Ovary (tissue), 7 donors: ENCODE measurements at regions not wholly inside any gene's neighbourhood (a gene's known extent, or its start where the extent isn't known, plus 50 kb on each side); places are given as distances from the start of the nearest gene placed in this dataset.
"Not testable (repeated sequence)": the region's sequence is repeated elsewhere in the genome, so short reads cannot be mapped to it uniquely, and the experiment has no call there.

Experiments
- DNase-seq, 5 donors: peaks; one replicate each; pipeline ENCODE4 v3.0.0-alpha.2; 2019 to 2020
- H3K27ac ChIP-seq, 2 donors: fragments of 200-600 bp; one replicate each; pipeline versions ENCODE4 v1.5.1 to v1.8.0; 2019 to 2022
- H3K27me3 ChIP-seq: fragments of 200-600 bp; one replicate; pipeline ENCODE4 v1.8.0; 2022
- H3K36me3 ChIP-seq: fragments of 200-600 bp; sonication (generic); one replicate; pipeline ENCODE4 v1.5.1; 2019
- H3K4me1 ChIP-seq: one replicate; pipeline ENCODE4 v1.8.1; 2013; ENCODE audit warnings: mild to moderate bottlenecking, moderate library complexity; ENCODE audit not compliant: insufficient read depth
- H3K4me3 ChIP-seq: fragments of 200-600 bp; sonication (generic); one replicate; pipeline ENCODE4 v1.5.1; 2017
- H3K9me3 ChIP-seq, 2 donors: fragments of 200-600 bp in 1 of 2; sonication (generic) in 1 of 2; one replicate each; pipeline versions ENCODE4 v1.5.1 to v1.8.1; 2013 to 2019; ENCODE audit warnings: mild to moderate bottlenecking in 1 of 2, moderate library complexity in 1 of 2
- EP300 ChIP-seq: sonication (generic); formaldehyde crosslinking; IDR thresholded peaks from one replicate; pipeline ENCODE4 v1.6.1; 2017; ENCODE audit warnings: antibody characterized with exemption
- POLR2A ChIP-seq: fragments of 450-650 bp; IDR thresholded peaks from one replicate; pipeline ENCODE4 v1.6.1; 2017; ENCODE audit warnings: antibody characterized with exemption, mild to moderate bottlenecking, moderate library complexity
- WGBS, 3 donors: extraction: QIAGEN DNeasy Blood & Tissue Kit in 1 of 3; methylation state at CpG; one replicate each; pipeline versions ENCODE4 v1.1.5 to v1.1.7; 2013 to 2017; 5-methylcytosine and 5-hydroxymethylcytosine counted together
- intact Hi-C, 4 donors: fragments of 100-400 bp; cut with DNase I; formaldehyde crosslinking; loops; one replicate each; pipeline versions ENCODE4 v1.11.0 to v1.15.1; 2022 to 2023
- TF ChIP-seq, protein P1 (sequence below), 3 donors: fragments of 450-650 bp in 2 of 3; fragments of 200-600 bp in 1 of 3; IDR thresholded peaks; one replicate each; pipeline versions ENCODE4 v1.5.1 to v1.8.0; 2016 to 2022; ENCODE audit warnings: antibody characterized with exemption in 3 of 3, mild to moderate bottlenecking in 1 of 3
- donor health status: DM: no; HTN: no; CAD: no; lungs with moderate emphysema.
- donor health status: DM: no; HTN: no; CAD: no.
- donor health status: Bipolar disorder and iron deficiency.
- donor health status: DM: no; HTN: no; CAD: no.
- donor health status: DM: yes; HTN: yes; CAD: no.

DNA sequence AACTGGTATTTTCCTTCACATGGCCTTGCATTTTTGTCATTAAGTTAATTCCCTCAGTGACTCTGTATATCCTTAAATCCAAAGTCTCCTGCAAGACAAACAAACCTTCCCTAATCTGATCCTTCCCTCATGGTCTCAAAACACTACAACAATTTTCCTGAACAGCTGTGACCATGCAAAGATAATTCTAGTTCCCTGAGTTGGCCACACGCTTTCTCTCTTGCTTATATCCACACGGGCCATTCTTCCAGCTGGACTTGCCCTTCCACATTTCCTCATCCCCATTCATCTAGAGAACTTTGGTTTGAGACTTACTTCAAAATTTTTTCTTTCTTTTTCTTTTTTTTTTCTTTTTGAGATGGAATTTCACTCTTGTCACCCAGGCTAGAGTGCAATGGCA, 1590.7 kb downstream of the STIM2 start:
- 68 to 81% (median 70%) methylated on average over 2 of the region's 2 CpGs for WGBS, 3 donors
- intact Hi-C loops, result no loop called here
- no peak for DNase-seq
- Histone ChIP-seq H3K27ac (no peak overlapping the region), H3K4me1 (no peaks in the 10 kb centered on the region), H3K27me3 (no peaks in the 10 kb centered on the region), H3K9me3 (no peaks in the 10 kb centered on the region), H3K4me3 (no peak overlapping the region), H3K36me3 (no peaks in the 10 kb centered on the region)
- no peak for TF ChIP-seq POLR2A
- no peak for TF ChIP-seq EP300
- TF ChIP-seq, protein P1, sequence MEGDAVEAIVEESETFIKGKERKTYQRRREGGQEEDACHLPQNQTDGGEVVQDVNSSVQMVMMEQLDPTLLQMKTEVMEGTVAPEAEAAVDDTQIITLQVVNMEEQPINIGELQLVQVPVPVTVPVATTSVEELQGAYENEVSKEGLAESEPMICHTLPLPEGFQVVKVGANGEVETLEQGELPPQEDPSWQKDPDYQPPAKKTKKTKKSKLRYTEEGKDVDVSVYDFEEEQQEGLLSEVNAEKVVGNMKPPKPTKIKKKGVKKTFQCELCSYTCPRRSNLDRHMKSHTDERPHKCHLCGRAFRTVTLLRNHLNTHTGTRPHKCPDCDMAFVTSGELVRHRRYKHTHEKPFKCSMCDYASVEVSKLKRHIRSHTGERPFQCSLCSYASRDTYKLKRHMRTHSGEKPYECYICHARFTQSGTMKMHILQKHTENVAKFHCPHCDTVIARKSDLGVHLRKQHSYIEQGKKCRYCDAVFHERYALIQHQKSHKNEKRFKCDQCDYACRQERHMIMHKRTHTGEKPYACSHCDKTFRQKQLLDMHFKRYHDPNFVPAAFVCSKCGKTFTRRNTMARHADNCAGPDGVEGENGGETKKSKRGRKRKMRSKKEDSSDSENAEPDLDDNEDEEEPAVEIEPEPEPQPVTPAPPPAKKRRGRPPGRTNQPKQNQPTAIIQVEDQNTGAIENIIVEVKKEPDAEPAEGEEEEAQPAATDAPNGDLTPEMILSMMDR (IDR thresholded peaks at IDR 0.05), result no peak

DNA sequence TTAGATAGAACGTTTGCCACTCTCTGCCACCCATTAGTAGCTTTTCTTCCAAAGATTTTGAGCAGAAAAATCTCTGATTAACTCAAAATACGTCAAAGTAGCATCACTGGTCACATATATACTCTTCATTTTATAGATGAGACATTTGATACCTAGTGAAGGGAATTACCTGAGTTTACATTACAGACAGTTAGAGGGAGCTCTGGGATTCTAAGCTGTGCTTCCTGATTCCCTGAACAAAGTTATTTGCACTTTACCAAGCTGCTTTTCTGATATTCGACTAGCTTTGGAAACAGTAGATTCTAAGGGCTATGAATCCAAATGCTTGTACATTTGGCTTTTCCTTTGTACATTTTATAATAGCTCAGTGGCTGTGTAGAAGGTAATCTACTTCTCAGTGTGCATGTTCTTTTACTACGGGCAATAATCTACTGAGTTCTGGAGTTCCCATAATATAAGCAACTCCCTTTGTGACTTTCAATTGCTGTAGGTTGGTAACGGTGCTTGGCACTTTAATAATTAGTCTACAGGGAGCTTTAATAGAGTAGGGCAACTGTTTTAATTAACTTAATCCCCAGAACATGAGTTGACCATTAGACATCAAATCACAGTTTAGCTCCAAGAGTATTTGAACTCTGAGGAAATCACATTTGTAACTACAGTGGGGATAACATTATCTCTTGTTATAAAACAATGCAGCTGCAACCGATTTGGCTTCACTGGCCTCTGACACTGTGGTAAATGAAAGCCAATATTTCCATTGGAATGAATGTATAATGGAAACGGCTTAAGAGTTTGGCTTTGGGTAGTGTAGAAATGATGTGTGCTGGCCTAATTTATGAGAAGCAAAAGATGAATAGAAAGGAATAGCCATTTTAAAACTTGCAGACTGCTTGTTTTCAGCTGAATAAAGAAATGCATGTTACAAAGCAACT, 1602.4 kb downstream of the STIM2 start:
- no peak for DNase-seq
- Histone ChIP-seq H3K9me3 (no peaks in the 10 kb centered on the region), H3K27me3 (no peaks in the 10 kb centered on the region), H3K36me3 (no peaks in the 10 kb centered on the region), H3K27ac (no peak overlapping the region), H3K4me3 (no peak overlapping the region), H3K4me1 (no peaks in the 10 kb centered on the region)
- no peak for TF ChIP-seq EP300
- no peak for TF ChIP-seq POLR2A
- TF ChIP-seq, protein P1 (IDR thresholded peaks at IDR 0.05), result no peak
- intact Hi-C loops, result no loop called here
- WGBS, 3 donors, result 29 to 34% (median 32%) methylated on average over 7 of the region's 7 CpGs

DNA sequence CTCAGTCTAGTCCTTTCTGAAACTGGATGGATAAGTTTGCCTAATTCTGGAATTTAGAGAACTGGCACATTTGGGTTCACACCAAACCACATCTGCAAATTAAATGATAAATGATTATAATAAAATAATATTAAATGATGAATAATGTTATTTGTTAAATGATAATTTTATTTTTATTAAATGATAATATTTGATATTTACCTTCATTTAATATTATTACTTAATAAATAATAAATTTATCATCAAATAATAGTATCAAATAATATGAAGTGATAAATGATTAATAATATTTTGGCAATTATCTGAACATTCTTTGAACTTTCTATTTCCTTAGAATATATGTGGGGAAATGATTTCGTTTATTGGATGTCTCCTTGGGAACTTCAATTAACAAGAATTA, 1604.2 kb downstream of the STIM2 start:
- intact Hi-C loops, result no loop called here
- TF ChIP-seq, protein P1 (IDR thresholded peaks at IDR 0.05), result no peak
- TF ChIP-seq EP300 (no peak), POLR2A (no peak)
- no peaks in the 10 kb centered on the region for H3K9me3 ChIP-seq
- H3K4me1 ChIP-seq, result no peaks in the 10 kb centered on the region
- no peaks in the 10 kb centered on the region for H3K36me3 ChIP-seq
- H3K4me3 ChIP-seq, result no peak overlapping the region
- DNase-seq, result no peak
- H3K27ac ChIP-seq, result no peak overlapping the region
- no peaks in the 10 kb centered on the region for H3K27me3 ChIP-seq
- WGBS, 3 donors, result 81 to 90% (median 85%) methylated on average over 1 of the region's 1 CpG

DNA sequence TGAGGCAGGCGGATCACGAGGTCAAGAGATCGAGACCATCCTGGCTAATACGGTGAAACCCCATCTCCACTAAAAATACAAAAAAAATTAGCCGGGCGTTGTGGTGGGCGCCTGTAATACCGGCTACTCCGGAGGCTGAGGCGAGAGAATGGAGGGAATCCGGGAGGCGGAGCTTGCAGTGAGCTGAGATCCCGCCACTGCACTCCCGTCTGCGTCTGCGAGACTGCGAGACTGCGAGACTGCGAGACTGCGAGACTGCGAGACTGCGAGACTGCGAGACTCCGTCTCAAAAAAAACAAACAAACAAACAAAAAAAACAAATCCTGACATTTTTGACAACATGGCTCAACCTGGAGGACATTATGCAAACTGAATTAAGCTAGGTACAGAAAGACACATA, 1606.2 kb downstream of the STIM2 start:
- H3K27ac ChIP-seq, H3K36me3 ChIP-seq, H3K27me3 ChIP-seq, H3K4me1 ChIP-seq, H3K9me3 ChIP-seq, DNase-seq, H3K4me3 ChIP-seq, intact Hi-C loops: not testable (repeated sequence)
- 96 to 97% (median 96%) methylated on average over 24 of the region's 24 CpGs for WGBS, 3 donors

DNA sequence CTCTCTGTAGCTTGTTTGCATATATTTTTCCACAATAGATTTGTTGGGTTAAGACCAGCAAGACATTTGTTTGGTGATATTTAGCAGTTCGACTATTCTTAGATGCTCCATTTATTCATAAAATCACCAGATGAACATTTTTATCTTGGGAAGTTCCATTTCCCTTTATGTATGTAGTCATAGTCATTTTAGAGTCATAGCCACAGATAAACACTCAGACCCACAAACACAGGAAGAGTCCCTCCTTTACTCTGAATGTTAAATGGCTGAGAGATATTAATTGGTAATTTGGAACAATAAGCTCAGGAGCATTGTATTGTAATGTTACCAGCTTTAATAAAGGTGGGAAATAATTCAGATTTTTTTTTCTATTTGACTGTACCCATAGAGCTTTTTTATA, 1608.7 kb downstream of the STIM2 start:
- WGBS, 3 donors, result 63 to 83% (median 78%) methylated on average over 1 of the region's 1 CpG
- no peak overlapping the region for H3K27ac ChIP-seq
- TF ChIP-seq POLR2A (no peak), EP300 (no peak)
- TF ChIP-seq, protein P1 (IDR thresholded peaks at IDR 0.05), result no peak

More for the DNA sequence above, 1608.7 kb downstream of the STIM2 start:
- no peaks in the 10 kb centered on the region for H3K4me1 ChIP-seq
- DNase-seq, result no peak
- H3K9me3 ChIP-seq, result no peaks in the 10 kb centered on the region
- H3K27me3 ChIP-seq, result no peaks in the 10 kb centered on the region
- intact Hi-C loops, result no loop called here
- no peak overlapping the region for H3K4me3 ChIP-seq
- H3K36me3 ChIP-seq, result no peaks in the 10 kb centered on the region
